Panc1 (cell line): ENCODE measurements at regions not wholly inside any gene's neighbourhood (a gene's known extent, or its start where the extent isn't known, plus 50 kb on each side); places are given as distances from the start of the nearest gene placed in this dataset.
"Not testable (repeated sequence)": the region's sequence is repeated elsewhere in the genome, so short reads cannot be mapped to it uniquely, and the experiment has no call there.

Experiments used
- ATAC-seq: fragments of 200-7000 bp; cut with Tn5 transposase; 2 replicates; pipeline ENCODE4 v1.9.1; 2020; ENCODE audit warnings: mild to moderate bottlenecking, moderate library complexity
- BruUV-seq: library from RNA; stranded (reverse); fragments of 400-500 nt; replicated peaks from 2 replicates; lab custom pipeline; 2021; lab: Mats Ljungman, UMichigan
- CTCF ChIA-PET: fragments of 300-600 bp; sonication (Branson Sonifier 250); formaldehyde crosslinking; loops from one replicate; lab custom pipeline; 2022; ENCODE audit warnings: antibody characterized with exemption; lab: Charles Lee
- POLR2A ChIA-PET: fragments of 300-600 bp; sonication (Branson Sonifier 250); formaldehyde crosslinking; loops from one replicate; lab custom pipeline; 2022; ENCODE audit warnings: antibody characterized with exemption; lab: Charles Lee
- DNase-seq: peaks from one replicate; pipeline ENCODE4 v3.0.0-alpha.2; 2010; ENCODE audit warnings: low read depth, low spot score
- H3K27ac ChIP-seq: 2 replicates; pipeline ENCODE4 v1.5.1; 2011; ENCODE audit warnings: mild to moderate bottlenecking, low read length, inconsistent platforms
- H3K27me3 ChIP-seq: fragments of 200-500 bp; sonication (Bioruptor generic); 2 replicates; pipeline ENCODE4 v1.6.0; 2014; ENCODE audit warnings: low read length, inconsistent platforms; ENCODE audit not compliant: control insufficient read depth, insufficient read depth
- H3K36me3 ChIP-seq: fragments of 200-500 bp; sonication (Bioruptor generic); 2 replicates; pipeline ENCODE4 v1.5.1; 2014; ENCODE audit warnings: inconsistent platforms, mild to moderate bottlenecking, low read length, moderate library complexity; ENCODE audit not compliant: control insufficient read depth, insufficient read depth
- H3K4me1 ChIP-seq: 2 replicates; pipeline ENCODE4 v1.5.1; 2011; ENCODE audit warnings: inconsistent platforms, mild to moderate bottlenecking, low read length, moderate library complexity; ENCODE audit not compliant: control insufficient read depth, insufficient read depth
- H3K4me3 ChIP-seq, 2 experiments: 2 replicates each; pipeline ENCODE4 v1.5.1; 2011 to 2012; ENCODE audit warnings: low read depth in 2 of 2, low read length in 2 of 2, mild to moderate bottlenecking in 2 of 2, inconsistent platforms in 1 of 2, moderate library complexity in 1 of 2
- H3K9me3 ChIP-seq: fragments of 200-500 bp; sonication (Bioruptor generic); 2 replicates; pipeline ENCODE4 v1.5.1; 2014; ENCODE audit warnings: low read depth, mild to moderate bottlenecking, inconsistent platforms, low read length, moderate library complexity; ENCODE audit not compliant: control insufficient read depth, insufficient read depth
- POLR2AphosphoS5 ChIP-seq: IDR thresholded peaks from 2 replicates; pipeline ENCODE4 v1.6.1; 2012; ENCODE audit warnings: mild to moderate bottlenecking, low read depth, low read length, moderate library complexity
- REST ChIP-seq, 2 experiments: IDR thresholded peaks; 2 replicates each; pipeline ENCODE4 v1.6.1; 2011 to 2012; ENCODE audit warnings: low read depth in 2 of 2, control low read depth in 1 of 2, low read length in 1 of 2, mild to moderate bottlenecking in 1 of 2, moderate library complexity in 1 of 2; ENCODE audit not compliant: insufficient read depth in 1 of 2
- SIN3A ChIP-seq: IDR thresholded peaks from 2 replicates; pipeline ENCODE4 v1.6.1; 2012; ENCODE audit warnings: low read depth, mild to moderate bottlenecking, low read length, moderate library complexity, borderline replicate concordance; ENCODE audit not compliant: insufficient read depth
- TCF7L2 ChIP-seq: IDR thresholded peaks from 2 replicates; pipeline ENCODE4 v1.6.1; 2011; ENCODE audit warnings: mild to moderate bottlenecking, low read depth, low read length, inconsistent platforms
- in situ Hi-C: cut with HindIII; loops from 2 replicates; pipeline ENCODE4 v1.10.0; 2016; ENCODE audit warnings: low sequenced_read_pairs, low pct_unique_long_range_greater_than_20kb
- intact Hi-C: fragments of 100-400 bp; cut with micrococcal nuclease; formaldehyde crosslinking; loops from one replicate; pipeline ENCODE4 v1.10.0; 2022; ENCODE audit not compliant: unreplicated experiment
- TF ChIP-seq, protein P1 (sequence below): fragments of 450-650 bp; IDR thresholded peaks from 2 replicates; pipeline ENCODE4 v1.5.1; 2017; ENCODE audit warnings: mild to moderate bottlenecking

DNA sequence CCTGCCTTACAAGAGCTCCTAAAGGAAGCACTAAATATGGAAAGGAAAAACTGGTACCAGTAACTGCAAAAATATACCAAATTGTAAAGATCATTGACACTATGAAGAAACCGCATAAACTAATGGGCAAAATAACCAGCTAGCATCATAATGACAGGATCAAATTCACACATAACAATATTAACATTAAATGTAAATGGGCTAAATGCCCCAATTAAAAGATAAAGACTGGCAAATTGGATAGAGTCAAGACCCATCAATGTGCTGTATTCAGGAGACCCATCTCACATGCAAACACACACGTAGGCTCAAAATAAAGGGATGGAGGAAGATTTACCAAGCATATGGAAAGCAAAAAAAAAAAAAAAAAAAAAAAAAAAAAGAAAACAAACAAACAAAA lies 73.0 kb downstream of the CARTPT start:
- POLR2A ChIA-PET, H3K4me1 ChIP-seq, DNase-seq, H3K27me3 ChIP-seq, H3K9me3 ChIP-seq, in situ Hi-C loops, CTCF ChIA-PET, BruUV-seq, H3K36me3 ChIP-seq, H3K27ac ChIP-seq, H3K4me3 ChIP-seq, intact Hi-C loops, ATAC-seq: not testable (repeated sequence)

DNA sequence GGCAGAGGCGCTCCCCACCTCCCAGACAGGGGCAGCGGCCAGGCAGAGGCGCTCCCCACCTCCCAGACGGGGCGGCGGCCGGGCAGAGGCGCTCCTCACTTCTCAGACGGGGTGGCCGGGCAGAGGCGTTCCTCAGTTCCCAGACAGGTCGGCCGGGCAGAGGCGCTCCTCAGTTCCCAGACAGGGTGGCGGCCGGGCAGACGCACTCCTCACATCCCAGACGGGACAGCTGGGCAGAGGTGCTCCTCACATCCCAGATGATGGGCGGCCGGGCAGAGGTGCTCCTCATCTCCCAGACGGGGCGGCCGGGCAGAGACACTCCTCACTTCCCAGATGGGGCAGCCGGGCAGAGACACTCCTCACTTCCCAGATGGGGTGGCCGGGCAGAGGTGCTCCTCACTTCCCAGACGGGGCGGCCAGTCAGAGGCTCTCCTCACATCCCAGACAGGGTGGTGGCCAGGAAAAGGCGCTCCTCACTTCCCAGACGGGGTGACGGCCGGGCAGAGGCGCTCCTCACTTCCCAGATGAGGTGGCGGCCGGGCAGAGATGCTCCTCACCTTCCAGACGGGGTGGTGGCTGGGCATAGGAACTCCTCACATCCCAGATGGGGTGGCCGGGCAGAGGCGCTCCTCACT lies 75.1 kb downstream of the CARTPT start:
- in situ Hi-C loops: no loop called here
- no peak for DNase-seq
- no peaks in the 10 kb centered on the region; the same call in 1 of the 2 replicates for H3K27me3 ChIP-seq
- BruUV-seq: no TSS peak
- ChIA-PET CTCF (no interaction called here), POLR2A (no interaction called here)
- H3K4me3 ChIP-seq: no peak overlapping the region
- no peaks in the 10 kb centered on the region for H3K4me1 ChIP-seq
- intact Hi-C loops: no loop called here
- no peak for ATAC-seq
- no peaks in the 10 kb centered on the region for H3K36me3 ChIP-seq
- no peak for TF ChIP-seq SIN3A
- no peak for TF ChIP-seq POLR2AphosphoS5
- no peak for TF ChIP-seq REST (IDR thresholded peaks at IDR 0.05; ENCODE audit: insufficient read depth in 1 of 2, low read depth in 2 of 2, low read length in 1 of 2)
- TF ChIP-seq TCF7L2: no peak
- TF ChIP-seq, protein P1, sequence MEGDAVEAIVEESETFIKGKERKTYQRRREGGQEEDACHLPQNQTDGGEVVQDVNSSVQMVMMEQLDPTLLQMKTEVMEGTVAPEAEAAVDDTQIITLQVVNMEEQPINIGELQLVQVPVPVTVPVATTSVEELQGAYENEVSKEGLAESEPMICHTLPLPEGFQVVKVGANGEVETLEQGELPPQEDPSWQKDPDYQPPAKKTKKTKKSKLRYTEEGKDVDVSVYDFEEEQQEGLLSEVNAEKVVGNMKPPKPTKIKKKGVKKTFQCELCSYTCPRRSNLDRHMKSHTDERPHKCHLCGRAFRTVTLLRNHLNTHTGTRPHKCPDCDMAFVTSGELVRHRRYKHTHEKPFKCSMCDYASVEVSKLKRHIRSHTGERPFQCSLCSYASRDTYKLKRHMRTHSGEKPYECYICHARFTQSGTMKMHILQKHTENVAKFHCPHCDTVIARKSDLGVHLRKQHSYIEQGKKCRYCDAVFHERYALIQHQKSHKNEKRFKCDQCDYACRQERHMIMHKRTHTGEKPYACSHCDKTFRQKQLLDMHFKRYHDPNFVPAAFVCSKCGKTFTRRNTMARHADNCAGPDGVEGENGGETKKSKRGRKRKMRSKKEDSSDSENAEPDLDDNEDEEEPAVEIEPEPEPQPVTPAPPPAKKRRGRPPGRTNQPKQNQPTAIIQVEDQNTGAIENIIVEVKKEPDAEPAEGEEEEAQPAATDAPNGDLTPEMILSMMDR: no peak
- no peaks in the 10 kb centered on the region for H3K9me3 ChIP-seq
- no peak overlapping the region for H3K27ac ChIP-seq

DNA sequence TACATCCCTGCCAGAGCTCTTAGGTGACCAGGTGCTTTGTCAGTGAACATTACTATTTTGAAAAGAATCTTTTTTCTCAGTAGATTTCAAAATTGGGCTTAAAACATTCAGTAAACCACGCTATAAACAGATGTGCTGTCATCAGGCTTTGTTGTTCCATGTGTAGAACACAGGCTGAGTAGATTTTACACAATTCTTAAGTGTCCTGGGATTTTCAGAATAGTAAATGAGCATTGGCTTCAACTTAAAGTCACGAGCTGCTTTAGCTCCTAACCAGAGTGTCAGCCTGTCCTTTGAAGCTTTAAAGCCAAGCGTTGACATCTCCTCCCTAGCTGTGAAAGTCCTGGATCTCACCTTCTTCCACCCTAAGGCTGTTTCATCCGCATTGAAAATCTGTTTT lies 83.6 kb downstream of the CARTPT start:
- Histone ChIP-seq H3K4me3 (no peak overlapping the region), H3K27ac (no peak overlapping the region), H3K4me1 (no peaks in the 10 kb centered on the region), H3K9me3 (no peaks in the 10 kb centered on the region), H3K27me3 (peaks cover 34% of the 10 kb centered on the region), H3K36me3 (no peaks in the 10 kb centered on the region)
- DNase-seq: no peak
- POLR2A ChIA-PET: no interaction called here
- in situ Hi-C loops: no loop called here
- CTCF ChIA-PET: no interaction called here
- BruUV-seq: no TSS peak
- intact Hi-C loops: no loop called here
- no peak for TF ChIP-seq TCF7L2
- TF ChIP-seq, protein P1: no peak
- TF ChIP-seq POLR2AphosphoS5: no peak
- TF ChIP-seq SIN3A: no peak
- no peak for TF ChIP-seq REST (IDR thresholded peaks at IDR 0.05; ENCODE audit: insufficient read depth in 1 of 2, low read depth in 2 of 2, low read length in 1 of 2)
- no peak for ATAC-seq
